Adrenal gland (tissue), 9 donors: ENCODE measurements at regions not wholly inside any gene's neighbourhood (a gene's known extent, or its start where the extent isn't known, plus 50 kb on each side); places are given as distances from the start of the nearest gene placed in this dataset.

Experiments used
- DNase-seq, 7 donors: peaks; one replicate each; pipeline ENCODE4 v3.0.0-alpha.2; 2019 to 2020
- H3K27ac ChIP-seq, 5 donors: fragments of 200-600 bp; sonication (generic) in 4 of 5; 1 replicate in 3 of 5; 2 replicates in 2 of 5; pipeline versions ENCODE4 v1.5.1 to v1.8.0; 2016 to 2020; ENCODE audit warnings: mild to moderate bottlenecking in 1 of 5
- H3K27me3 ChIP-seq: fragments of 200-600 bp; 2 replicates; pipeline ENCODE4 v1.8.0; 2021
- H3K36me3 ChIP-seq, 2 donors: fragments of 200-600 bp; replicated peaks in 1 of 2; 1 replicate in 1 of 2; 2 replicates in 1 of 2; pipeline versions ENCODE4 v1.5.1 to v1.8.0; 2018 to 2022
- H3K4me1 ChIP-seq, 2 donors: fragments of 200-600 bp; replicated peaks in 1 of 2; 1 replicate in 1 of 2; 2 replicates in 1 of 2; pipeline versions ENCODE4 v1.5.1 to v1.8.0; 2018 to 2021
- H3K4me3 ChIP-seq, 4 donors: fragments of 200-600 bp; sonication (generic) in 3 of 4; one replicate each; pipeline ENCODE4 v1.5.1; 2016 to 2018
- H3K9me3 ChIP-seq, 3 donors: fragments of 200-600 bp; sonication (generic) in 1 of 3; replicated peaks in 1 of 3; 1 replicate in 2 of 3; 2 replicates in 1 of 3; pipeline versions ENCODE4 v1.5.1 to v1.8.0; 2016 to 2021
- CTCF ChIP-seq, 6 experiments: fragments of 450-650 bp in 4 of 6; fragments of 200-600 bp in 2 of 6; sonication (generic) in 1 of 6; IDR thresholded peaks; 1 replicate in 5 of 6; 2 replicates in 1 of 6; pipeline versions ENCODE4 v1.5.1 to v1.8.0; 2016 to 2021; ENCODE audit warnings: antibody characterized with exemption in 6 of 6, mild to moderate bottlenecking in 2 of 6, moderate library complexity in 1 of 6
- POLR2A ChIP-seq, 2 donors: fragments of 450-650 bp; IDR thresholded peaks; one replicate each; pipeline ENCODE4 v1.6.1; 2017; ENCODE audit warnings: antibody characterized with exemption in 2 of 2, mild to moderate bottlenecking in 2 of 2, moderate library complexity in 1 of 2
- WGBS, 4 donors: extraction: QIAGEN DNeasy Blood & Tissue Kit in 2 of 4; methylation state at CpG; one replicate each; pipeline versions ENCODE4 v1.1.5 to v1.1.7; 2013 to 2017; 5-methylcytosine and 5-hydroxymethylcytosine counted together
- intact Hi-C, 2 donors: fragments of 100-400 bp; cut with DNase I; formaldehyde crosslinking; loops; one replicate each; pipeline versions ENCODE4 v1.14.1 to v1.15.0; 2022 to 2023
- donor health status: healthy with polysubstance abuse.
- donor health status: Bipolar disorder and iron deficiency.
- donor health status: DM: yes; HTN: yes; CAD: no.
- donor health status: DM: no; HTN: no; CAD: no.
- donor health status: DM: no; HTN: no; CAD: no.

GRCh38 chr11:131165036-131165435 lies 205.4 kb upstream of the NTM start:
- H3K27ac ChIP-seq: no peak overlapping the region
- H3K27me3 ChIP-seq: no peaks in the 10 kb centered on the region
- no peaks in the 10 kb centered on the region for H3K4me1 ChIP-seq
- intact Hi-C loops: no loop called here
- no peaks in the 10 kb centered on the region for H3K36me3 ChIP-seq
- TF ChIP-seq POLR2A (IDR thresholded peaks at IDR 0.05) (no peak), CTCF (IDR thresholded peaks at IDR 0.05) (no peak)
- H3K9me3 ChIP-seq: no peaks in the 10 kb centered on the region
- 66 to 85% (median 82%) methylated on average over 5 of the region's 5 CpGs for WGBS, 4 donors
- H3K4me3 ChIP-seq: no peak overlapping the region
- DNase-seq: no peak

GRCh38 chr11:131168839-131169713 lies 201.3 kb upstream of the NTM start:
- Histone ChIP-seq H3K4me1 (no peaks in the 10 kb centered on the region), H3K36me3 (no peaks in the 10 kb centered on the region), H3K27me3 (no peaks in the 10 kb centered on the region), H3K9me3 (no peaks in the 10 kb centered on the region), H3K4me3 (no peak overlapping the region), H3K27ac (no peak overlapping the region)
- intact Hi-C loops: no loop called here
- TF ChIP-seq POLR2A (IDR thresholded peaks at IDR 0.05) (no peak), CTCF (IDR thresholded peaks at IDR 0.05) (no peak)
- DNase-seq: no peak
- 77 to 85% (median 83%) methylated on average over 5 of the region's 5 CpGs for WGBS, 4 donors

GRCh38 chr11:131172011-131172410 lies 198.4 kb upstream of the NTM start:
- no peak for DNase-seq
- TF ChIP-seq POLR2A (IDR thresholded peaks at IDR 0.05) (no peak), CTCF (IDR thresholded peaks at IDR 0.05) (no peak)
- Histone ChIP-seq H3K9me3 (no peaks in the 10 kb centered on the region), H3K4me3 (no peak overlapping the region), H3K27me3 (no peaks in the 10 kb centered on the region), H3K36me3 (no peaks in the 10 kb centered on the region), H3K4me1 (no peaks in the 10 kb centered on the region), H3K27ac (no peak overlapping the region)
- 57 to 83% (median 73%) methylated on average over 2 of the region's 2 CpGs for WGBS, 4 donors
- intact Hi-C loops: no loop called here

GRCh38 chr11:131178020-131178419 lies 192.4 kb upstream of the NTM start:
- DNase-seq: no peak
- TF ChIP-seq POLR2A (IDR thresholded peaks at IDR 0.05) (no peak), CTCF (IDR thresholded peaks at IDR 0.05) (no peak)
- WGBS, 4 donors: 75 to 84% (median 78%) methylated on average over 11 of the region's 11 CpGs
- Histone ChIP-seq H3K9me3 (no peaks in the 10 kb centered on the region), H3K4me1 (no peaks in the 10 kb centered on the region), H3K27ac (no peak overlapping the region), H3K36me3 (no peaks in the 10 kb centered on the region), H3K4me3 (no peak overlapping the region), H3K27me3 (no peaks in the 10 kb centered on the region)
- intact Hi-C loops: no loop called here
